Transverse colon (tissue), 4 donors: ENCODE measurements at regions not wholly inside any gene's neighbourhood (a gene's known extent, or its start where the extent isn't known, plus 50 kb on each side); places are given as distances from the start of the nearest gene placed in this dataset.
A peak's percentile ranks its signal among the peaks of the same experiment; 100 is the strongest.

Source experiments
- DNase-seq: peaks from one replicate; pipeline ENCODE4 v3.0.0-alpha.2; 2019
- H3K27ac ChIP-seq, 4 donors: fragments of 200-600 bp; sonication (generic); 2 replicates each; pipeline ENCODE4 v1.5.1; 2016 to 2018; ENCODE audit warnings: inconsistent platforms in 4 of 4
- H3K27me3 ChIP-seq: fragments of 200-600 bp; sonication (generic); 2 replicates; pipeline ENCODE4 v1.5.1; 2017; ENCODE audit warnings: inconsistent platforms
- H3K36me3 ChIP-seq, 4 donors: fragments of 200-600 bp; sonication (generic); 2 replicates each; pipeline ENCODE4 v1.5.1; 2017 to 2019; ENCODE audit warnings: inconsistent platforms in 4 of 4
- H3K4me1 ChIP-seq, 4 donors: fragments of 200-600 bp; sonication (generic); 2 replicates each; pipeline ENCODE4 v1.5.1; 2017 to 2020; ENCODE audit warnings: inconsistent platforms in 4 of 4
- H3K4me3 ChIP-seq, 4 donors: fragments of 200-600 bp; sonication (generic); 1 replicate in 1 of 4; 2 replicates in 3 of 4; pipeline versions ENCODE4 v1.5.1 to v1.6.1; 2017 to 2019; ENCODE audit warnings: inconsistent platforms in 4 of 4
- H3K9me3 ChIP-seq, 2 donors: fragments of 200-600 bp; sonication (generic); 2 replicates each; pipeline ENCODE4 v1.5.1; 2017 to 2019; ENCODE audit warnings: inconsistent platforms in 2 of 2
- CTCF ChIP-seq, 5 experiments: fragments of 200-600 bp in 3 of 5; fragments of 450-650 bp in 2 of 5; sonication (generic) in 3 of 5; IDR thresholded peaks; 1 replicate in 2 of 5; 2 replicates in 3 of 5; pipeline ENCODE4 v1.5.1; 2016 to 2017; ENCODE audit warnings: antibody characterized with exemption in 5 of 5, inconsistent platforms in 3 of 5, mild to moderate bottlenecking in 2 of 5, moderate library complexity in 1 of 5
- EP300 ChIP-seq: sonication (generic); formaldehyde crosslinking; IDR thresholded peaks from one replicate; pipeline ENCODE4 v1.6.1; 2017; ENCODE audit warnings: antibody characterized with exemption, low read depth
- POLR2A ChIP-seq: fragments of 450-650 bp; IDR thresholded peaks from one replicate; pipeline ENCODE4 v1.6.1; 2016; ENCODE audit warnings: antibody characterized with exemption, mild to moderate bottlenecking, moderate library complexity
- POLR2AphosphoS5 ChIP-seq, 3 donors: sonication (generic); formaldehyde crosslinking; IDR thresholded peaks; one replicate each; pipeline ENCODE4 v1.6.1; 2016; ENCODE audit warnings: antibody characterized with exemption in 3 of 3
- WGBS, 2 donors: methylation state at CpG; one replicate each; pipeline ENCODE4 v1.1.5; 2018; ENCODE audit warnings: low coverage in 1 of 2; 5-methylcytosine and 5-hydroxymethylcytosine counted together
- in situ Hi-C, 4 donors: fragments of 200-750 bp; cut with MboI; loops; one replicate each; pipeline versions ENCODE4 v1.15.0 to v1.15.1; 2017; ENCODE audit warnings: low sequenced_read_pairs in 3 of 4, low pct_ligation_motif_present in 1 of 4, low pct_unique_long_range_greater_than_20kb in 1 of 4
- intact Hi-C: fragments of 100-400 bp; cut with DNase I; formaldehyde crosslinking; loops from one replicate; pipeline ENCODE4 v1.15.1; 2023; ENCODE audit warnings: low total_unique reads

- intact Hi-C loops (no loop called here), in situ Hi-C loops (no loop called here)
- Histone ChIP-seq H3K9me3 (no peaks in the 10 kb centered on the region), H3K27ac (no peak overlapping the region), H3K4me3 (no peak overlapping the region), H3K36me3 (no peaks in the 10 kb centered on the region), H3K4me1 (peaks cover 0 to 6% (median 0%) of the 10 kb centered on the region in 4 donors), H3K27me3 (no peaks in the 10 kb centered on the region)
- no peak for DNase-seq
- TF ChIP-seq EP300 (no peak), CTCF (IDR thresholded peaks at IDR 0.05) (no peak), POLR2AphosphoS5 (IDR thresholded peaks at IDR 0.05) (no peak), POLR2A (no peak)
- WGBS, 2 donors: 57 to 87% methylated on average over 2 of the region's 2 CpGs
These were observed 235.4 kb downstream of the TBL1XR1 start for GRCh38 chr3:176961916-176962315.

DNA sequence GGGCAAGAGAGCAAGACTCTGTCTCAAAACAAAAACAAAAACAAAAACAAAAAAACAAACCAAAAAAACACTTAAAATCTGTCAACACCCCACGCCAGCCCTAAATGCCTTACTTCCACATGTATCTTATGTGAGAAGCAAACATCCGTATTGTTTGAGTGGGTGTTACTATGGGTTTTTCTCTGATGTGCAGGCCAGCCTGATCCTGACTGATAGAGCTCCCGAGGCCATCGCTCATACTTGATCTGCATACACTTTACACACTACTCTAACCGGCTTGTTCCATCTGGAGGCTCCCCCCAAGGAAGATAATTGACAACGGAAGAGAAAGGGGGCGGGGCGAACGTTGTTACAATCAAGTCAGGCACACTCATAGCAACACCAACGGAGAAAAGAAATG, 237.4 kb downstream of the TBL1XR1 start:
- in situ Hi-C loops (no loop called here), intact Hi-C loops (no loop called here)
- Histone ChIP-seq H3K27me3 (no peaks in the 10 kb centered on the region), H3K4me3 (no peak overlapping the region), H3K4me1 (peaks cover 0 to 6% (median 0%) of the 10 kb centered on the region in 4 donors), H3K27ac (no peak overlapping the region), H3K36me3 (no peaks in the 10 kb centered on the region), H3K9me3 (no peaks in the 10 kb centered on the region)
- DNase-seq: no peak
- WGBS, 2 donors: 91% methylated on average over 10 of the region's 10 CpGs; no CpG with 5 or more reads in 1 of the 2 donors
- no peak for TF ChIP-seq POLR2AphosphoS5 (IDR thresholded peaks at IDR 0.05)
- TF ChIP-seq EP300: no peak
- no peak for TF ChIP-seq CTCF (IDR thresholded peaks at IDR 0.05)
- TF ChIP-seq POLR2A: no peak

DNA sequence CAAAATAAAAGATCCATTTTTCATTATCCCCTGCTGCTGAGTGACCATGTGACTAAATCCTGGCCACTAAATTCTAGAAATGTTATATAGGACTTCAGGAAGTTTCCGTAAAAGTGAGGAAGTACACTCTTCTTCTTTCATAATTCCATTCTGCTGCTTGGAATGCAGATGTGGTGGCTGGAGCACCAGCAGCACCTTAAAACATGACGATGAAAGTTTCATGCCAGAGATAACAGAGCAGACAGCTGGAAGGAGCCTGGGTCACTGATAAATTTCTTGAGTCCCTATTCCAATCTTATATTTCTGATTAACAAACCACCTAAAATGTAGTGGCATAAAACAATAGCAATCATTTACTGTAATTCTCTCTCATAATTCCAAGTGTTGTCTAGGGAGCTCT, 238.7 kb downstream of the TBL1XR1 start:
- intact Hi-C loops: no loop called here

DNA sequence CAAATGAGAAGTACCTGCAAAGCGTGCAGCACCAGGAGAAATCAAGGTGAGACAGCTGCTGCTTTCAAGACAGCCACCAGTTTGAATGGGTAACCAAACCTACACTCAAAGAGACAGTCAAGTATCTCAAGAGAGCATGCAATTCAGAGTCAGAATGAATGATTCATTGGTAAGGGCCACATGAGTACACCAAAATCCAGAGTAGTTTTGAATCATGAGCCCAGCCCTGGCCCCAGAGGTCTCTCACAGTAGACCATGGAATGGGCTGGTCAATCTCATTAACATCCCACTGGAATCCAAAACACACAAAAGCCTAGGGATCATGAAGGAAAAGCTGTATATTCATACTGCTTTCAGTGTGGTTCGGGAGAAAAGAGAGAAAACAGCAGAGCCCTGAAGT, 242.8 kb downstream of the TBL1XR1 start:
- WGBS, 2 donors: 83 to 92% methylated on average over 2 of the region's 2 CpGs
- intact Hi-C loops (no loop called here), in situ Hi-C loops (no loop called here)
- no peak for DNase-seq
- no peak overlapping the region for H3K4me3 ChIP-seq
- no peaks in the 10 kb centered on the region for H3K36me3 ChIP-seq
- peak overlapping the region in 3 of 4 donors; percentile 45 to 54 (median 53) for H3K27ac ChIP-seq
- no peaks in the 10 kb centered on the region for H3K9me3 ChIP-seq
- no peak for TF ChIP-seq CTCF (IDR thresholded peaks at IDR 0.05)
- no peak for TF ChIP-seq POLR2A
- TF ChIP-seq POLR2AphosphoS5 (IDR thresholded peaks at IDR 0.05): no peak
- no peak for TF ChIP-seq EP300
- peaks cover 5 to 24% (median 14%) of the 10 kb centered on the region in 4 donors for H3K4me1 ChIP-seq
- H3K27me3 ChIP-seq: no peaks in the 10 kb centered on the region

More for the DNA sequence above, 238.7 kb downstream of the TBL1XR1 start:
- in situ Hi-C loops: no loop called here
- TF ChIP-seq CTCF (IDR thresholded peaks at IDR 0.05) (no peak), POLR2A (no peak), POLR2AphosphoS5 (IDR thresholded peaks at IDR 0.05) (no peak), EP300 (no peak)
- 90 to 95% methylated on average over 2 of the region's 2 CpGs for WGBS, 2 donors
- Histone ChIP-seq H3K4me3 (no peak overlapping the region), H3K4me1 (peaks cover 5 to 17% (median 9%) of the 10 kb centered on the region in 4 donors), H3K9me3 (no peaks in the 10 kb centered on the region), H3K27ac (no peak overlapping the region), H3K27me3 (no peaks in the 10 kb centered on the region), H3K36me3 (no peaks in the 10 kb centered on the region)
- no peak for DNase-seq
